ENCODE measurements at regions not wholly inside any gene's neighbourhood (a gene's known extent, or its start where the extent isn't known, plus 50 kb on each side); places are given as distances from the start of the nearest gene placed in this dataset.

GRCh38 chr5:160488394-160489325, 67.0 kb downstream of the PTTG1 start:
- no peak for TF ChIP-seq NFRKB (IDR thresholded peaks at IDR 0.05)
- no peak for TF ChIP-seq L3MBTL2 (conservative IDR thresholded peaks at IDR 0.05)
- no peak for TF ChIP-seq ZNF384 (IDR thresholded peaks at IDR 0.05)
- no peak for TF ChIP-seq SP1 (IDR thresholded peaks at IDR 0.05)
- no peak for TF ChIP-seq SUZ12 (IDR thresholded peaks at IDR 0.05)
- no peak for TF ChIP-seq FOXA1 (IDR thresholded peaks at IDR 0.05)
- TF ChIP-seq HDGF (IDR thresholded peaks at IDR 0.05; ENCODE audit: borderline replicate concordance): no peak
- no peak for TF ChIP-seq BHLHE40 (IDR thresholded peaks at IDR 0.05; ENCODE audit: borderline replicate concordance)
- TF ChIP-seq FOXK2 (IDR thresholded peaks at IDR 0.05): no peak
- no peak for TF ChIP-seq LEF1 (IDR thresholded peaks at IDR 0.05; ENCODE audit: borderline replicate concordance)
- no peak for TF ChIP-seq ELF4 (IDR thresholded peaks at IDR 0.05)
- TF ChIP-seq FOXM1 (IDR thresholded peaks at IDR 0.05; ENCODE audit: borderline replicate concordance): no peak
- no peak for DNase-seq (ENCODE audit: extremely low spot score)
- CTCF ChIA-PET: no interaction called here
- POLR2A ChIA-PET: no interaction called here

- TF ChIP-seq L3MBTL2 (conservative IDR thresholded peaks at IDR 0.05) (no peak), SP1 (IDR thresholded peaks at IDR 0.05) (no peak), ZNF384 (IDR thresholded peaks at IDR 0.05) (no peak), HDGF (IDR thresholded peaks at IDR 0.05; ENCODE audit: borderline replicate concordance) (no peak), ARNT (IDR thresholded peaks at IDR 0.05) (no peak), SUZ12 (IDR thresholded peaks at IDR 0.05) (no peak), LEF1 (IDR thresholded peaks at IDR 0.05; ENCODE audit: borderline replicate concordance) (no peak), ELF4 (IDR thresholded peaks at IDR 0.05) (no peak), FOXA1 (IDR thresholded peaks at IDR 0.05) (no peak), NFRKB (IDR thresholded peaks at IDR 0.05) (no peak), BHLHE40 (IDR thresholded peaks at IDR 0.05; ENCODE audit: borderline replicate concordance) (no peak), FOXM1 (IDR thresholded peaks at IDR 0.05; ENCODE audit: borderline replicate concordance) (no peak)
- ChIA-PET POLR2A (no interaction called here), CTCF (no interaction called here)
- DNase-seq (ENCODE audit: extremely low spot score): no peak
Observed at GRCh38 chr5:160491438-160491837, 69.8 kb downstream of the PTTG1 start.

- CTCF ChIA-PET: no interaction called here
- DNase-seq (ENCODE audit: extremely low spot score): no peak
- TF ChIP-seq SUZ12 (IDR thresholded peaks at IDR 0.05) (no peak), FOXK2 (IDR thresholded peaks at IDR 0.05) (no peak), ELF4 (IDR thresholded peaks at IDR 0.05) (no peak), SP1 (IDR thresholded peaks at IDR 0.05) (no peak)
- POLR2A ChIA-PET: no interaction called here
Observed at GRCh38 chr5:160492565-160492964, 70.9 kb downstream of the PTTG1 start.

GRCh38 chr5:160493806-160494338, 72.2 kb downstream of the PTTG1 start:
- CTCF ChIA-PET: interaction anchor here (0.6 kb wide), 1 partner anchor 31 kb away, joined by 3 read pairs; no protein-coding TSS in a partner anchor
- POLR2A ChIA-PET: no interaction called here
- TF ChIP-seq FOXM1 (IDR thresholded peaks at IDR 0.05; ENCODE audit: borderline replicate concordance): no peak
- no peak for TF ChIP-seq FOXA1 (IDR thresholded peaks at IDR 0.05)
- TF ChIP-seq ARNT (IDR thresholded peaks at IDR 0.05): no peak
- TF ChIP-seq L3MBTL2 (conservative IDR thresholded peaks at IDR 0.05): no peak
- no peak for TF ChIP-seq HDGF (IDR thresholded peaks at IDR 0.05; ENCODE audit: borderline replicate concordance)
- no peak for TF ChIP-seq TARDBP (IDR thresholded peaks at IDR 0.05)
- TF ChIP-seq ELF4 (IDR thresholded peaks at IDR 0.05): no peak
- no peak for TF ChIP-seq PKNOX1 (IDR thresholded peaks at IDR 0.05)
- no peak for TF ChIP-seq BHLHE40 (IDR thresholded peaks at IDR 0.05; ENCODE audit: borderline replicate concordance)
- TF ChIP-seq FOXK2 (IDR thresholded peaks at IDR 0.05): no peak
- no peak for TF ChIP-seq NFRKB (IDR thresholded peaks at IDR 0.05)
- TF ChIP-seq ZNF384 (IDR thresholded peaks at IDR 0.05): no peak
- TF ChIP-seq SP1 (IDR thresholded peaks at IDR 0.05): no peak
- TF ChIP-seq CTBP1 (IDR thresholded peaks at IDR 0.05; ENCODE audit: borderline replicate concordance): no peak
- no peak for TF ChIP-seq SUZ12 (IDR thresholded peaks at IDR 0.05)
- TF ChIP-seq LEF1 (IDR thresholded peaks at IDR 0.05; ENCODE audit: borderline replicate concordance): no peak
- DNase-seq (ENCODE audit: extremely low spot score): no peak

GRCh38 chr5:160494451-160494850, 72.8 kb downstream of the PTTG1 start:
- POLR2A ChIA-PET: no interaction called here
- DNase-seq (ENCODE audit: extremely low spot score): no peak
- CTCF ChIA-PET: no interaction called here
- no peak for TF ChIP-seq HDGF (IDR thresholded peaks at IDR 0.05; ENCODE audit: borderline replicate concordance)

- TF ChIP-seq FOXA1 (IDR thresholded peaks at IDR 0.05): no peak
- TF ChIP-seq ZNF384 (IDR thresholded peaks at IDR 0.05): no peak
- no peak for TF ChIP-seq SP1 (IDR thresholded peaks at IDR 0.05)
- no peak for TF ChIP-seq ELF4 (IDR thresholded peaks at IDR 0.05)
- TF ChIP-seq ARNT (IDR thresholded peaks at IDR 0.05): no peak
- TF ChIP-seq TARDBP (IDR thresholded peaks at IDR 0.05): no peak
- TF ChIP-seq FOXM1 (IDR thresholded peaks at IDR 0.05; ENCODE audit: borderline replicate concordance): no peak
- no peak for TF ChIP-seq NFRKB (IDR thresholded peaks at IDR 0.05)
- TF ChIP-seq L3MBTL2 (conservative IDR thresholded peaks at IDR 0.05): no peak
- TF ChIP-seq CTBP1 (IDR thresholded peaks at IDR 0.05; ENCODE audit: borderline replicate concordance): no peak
- TF ChIP-seq LEF1 (IDR thresholded peaks at IDR 0.05; ENCODE audit: borderline replicate concordance): no peak
- no peak for DNase-seq (ENCODE audit: extremely low spot score)
- ChIA-PET POLR2A (no interaction called here), CTCF (interaction anchor here (0.9 kb wide), 1 partner anchor 58 kb away, joined by 3 read pairs; no protein-coding TSS in a partner anchor)
Observed at GRCh38 chr5:160496334-160496733, 74.7 kb downstream of the PTTG1 start.

GRCh38 chr5:160496784-160497183, 75.1 kb downstream of the PTTG1 start:
- TF ChIP-seq LEF1 (IDR thresholded peaks at IDR 0.05; ENCODE audit: borderline replicate concordance) (no peak), CTBP1 (IDR thresholded peaks at IDR 0.05; ENCODE audit: borderline replicate concordance) (no peak), L3MBTL2 (conservative IDR thresholded peaks at IDR 0.05) (no peak), BHLHE40 (IDR thresholded peaks at IDR 0.05; ENCODE audit: borderline replicate concordance) (no peak), NFRKB (IDR thresholded peaks at IDR 0.05) (no peak), HDGF (IDR thresholded peaks at IDR 0.05; ENCODE audit: borderline replicate concordance) (no peak), FOXK2 (IDR thresholded peaks at IDR 0.05) (no peak), SUZ12 (IDR thresholded peaks at IDR 0.05) (no peak), PKNOX1 (IDR thresholded peaks at IDR 0.05) (no peak), SP1 (IDR thresholded peaks at IDR 0.05) (no peak), ZNF384 (IDR thresholded peaks at IDR 0.05) (no peak), ELF4 (IDR thresholded peaks at IDR 0.05) (no peak), TARDBP (IDR thresholded peaks at IDR 0.05) (no peak)
- CTCF ChIA-PET: no interaction called here
- POLR2A ChIA-PET: no interaction called here
- no peak for DNase-seq (ENCODE audit: extremely low spot score)
